ENCODE measurements at regions not wholly inside any gene's neighbourhood (a gene's known extent, or its start where the extent isn't known, plus 50 kb on each side); places are given as distances from the start of the nearest gene placed in this dataset.

- DNase-seq (ENCODE audit: low read depth in 1 of 2, low spot score in 1 of 2): no peak
- no peak for TF ChIP-seq GABPA (IDR thresholded peaks at IDR 0.05; ENCODE audit: low read depth)
- no peak for TF ChIP-seq CTCF (IDR thresholded peaks at IDR 0.05; ENCODE audit: insufficient read depth, low read length)
- TF ChIP-seq POLR2AphosphoS5 (IDR thresholded peaks at IDR 0.05; ENCODE audit: low read depth): no peak
- TF ChIP-seq SPI1 (IDR thresholded peaks at IDR 0.05; ENCODE audit: borderline replicate concordance, low read depth): no peak
- no peak for TF ChIP-seq REST (IDR thresholded peaks at IDR 0.05; ENCODE audit: insufficient replicate concordance, low read depth)
- Histone ChIP-seq H3K27ac (replicated peaks) (no peak overlapping the region), H3K27me3 (ENCODE audit: insufficient read depth, poor library complexity, severe bottlenecking) (no peaks in the 10 kb centered on the region), H3K4me3 (replicated peaks; ENCODE audit: insufficient read depth, low read length) (no peak overlapping the region)
These were observed 64.0 kb upstream of the NR2F2 start for GRCh38 chr15:96266456-96266855.

- no peak for DNase-seq (ENCODE audit: low read depth in 1 of 2, low spot score in 1 of 2)
- H3K4me3 ChIP-seq (replicated peaks; ENCODE audit: insufficient read depth, low read length): no peak overlapping the region
- no peak overlapping the region for H3K27ac ChIP-seq (replicated peaks)
- TF ChIP-seq REST (IDR thresholded peaks at IDR 0.05; ENCODE audit: insufficient replicate concordance, low read depth): no peak
- no peak for TF ChIP-seq SPI1 (IDR thresholded peaks at IDR 0.05; ENCODE audit: borderline replicate concordance, low read depth)
- no peak for TF ChIP-seq POLR2AphosphoS5 (IDR thresholded peaks at IDR 0.05; ENCODE audit: low read depth)
- no peak for TF ChIP-seq GABPA (IDR thresholded peaks at IDR 0.05; ENCODE audit: low read depth)
- TF ChIP-seq CTCF (IDR thresholded peaks at IDR 0.05; ENCODE audit: insufficient read depth, low read length): no peak
- H3K27me3 ChIP-seq (ENCODE audit: insufficient read depth, poor library complexity, severe bottlenecking): no peaks in the 10 kb centered on the region
These were observed 63.0 kb upstream of the NR2F2 start for GRCh38 chr15:96267463-96267862.

GRCh38 chr15:96268442-96269204, 61.9 kb upstream of the NR2F2 start:
- no peaks in the 10 kb centered on the region for H3K27me3 ChIP-seq (ENCODE audit: insufficient read depth, poor library complexity, severe bottlenecking)
- H3K4me3 ChIP-seq (replicated peaks; ENCODE audit: insufficient read depth, low read length): no peak overlapping the region
- no peak overlapping the region for H3K27ac ChIP-seq (replicated peaks)
- DNase-seq (ENCODE audit: low read depth in 1 of 2, low spot score in 1 of 2): no peak
- TF ChIP-seq GABPA (IDR thresholded peaks at IDR 0.05; ENCODE audit: low read depth) (no peak), SPI1 (IDR thresholded peaks at IDR 0.05; ENCODE audit: borderline replicate concordance, low read depth) (no peak), CTCF (IDR thresholded peaks at IDR 0.05; ENCODE audit: insufficient read depth, low read length) (no peak), POLR2AphosphoS5 (IDR thresholded peaks at IDR 0.05; ENCODE audit: low read depth) (no peak)
